Brain microvascular endothelial cell (primary cell): ENCODE measurements at regions not wholly inside any gene's neighbourhood (a gene's known extent, or its start where the extent isn't known, plus 50 kb on each side); places are given as distances from the start of the nearest gene placed in this dataset.

Experiments used
- DNase-seq: peaks from one replicate; pipeline ENCODE4 v3.0.0-alpha.2; 2020
- H3K27ac ChIP-seq: fragments of 250-450 bp; sonication (Bioruptor Pico); 2 replicates; pipeline ENCODE4 v1.5.1; 2020; ENCODE audit warnings: mild to moderate bottlenecking, moderate library complexity
- H3K27me3 ChIP-seq: fragments of 250-450 bp; sonication (Bioruptor Pico); replicated peaks from 2 replicates; pipeline ENCODE4 v1.5.1; 2020; ENCODE audit warnings: mild to moderate bottlenecking
- H3K36me3 ChIP-seq: fragments of 250-450 bp; sonication (Bioruptor Pico); replicated peaks from 2 replicates; pipeline ENCODE4 v1.5.1; 2020; ENCODE audit warnings: mild to moderate bottlenecking
- H3K4me3 ChIP-seq: 2 replicates; pipeline ENCODE4 v1.5.1; 2011; ENCODE audit warnings: low read depth, mild to moderate bottlenecking, control low read depth, low read length, moderate library complexity
- in situ Hi-C: cut with HindIII; loops from 2 replicates; pipeline ENCODE4 v1.10.0; 2017; ENCODE audit warnings: low sequenced_read_pairs, low pct_ligation_motif_present
- TF ChIP-seq, protein P1 (sequence below): IDR thresholded peaks from 2 replicates; pipeline ENCODE4 v1.5.1; 2011; ENCODE audit warnings: low read depth, mild to moderate bottlenecking, moderate library complexity, low read length, control low read depth, inconsistent platforms; ENCODE audit errors: missing control alignments

DNA sequence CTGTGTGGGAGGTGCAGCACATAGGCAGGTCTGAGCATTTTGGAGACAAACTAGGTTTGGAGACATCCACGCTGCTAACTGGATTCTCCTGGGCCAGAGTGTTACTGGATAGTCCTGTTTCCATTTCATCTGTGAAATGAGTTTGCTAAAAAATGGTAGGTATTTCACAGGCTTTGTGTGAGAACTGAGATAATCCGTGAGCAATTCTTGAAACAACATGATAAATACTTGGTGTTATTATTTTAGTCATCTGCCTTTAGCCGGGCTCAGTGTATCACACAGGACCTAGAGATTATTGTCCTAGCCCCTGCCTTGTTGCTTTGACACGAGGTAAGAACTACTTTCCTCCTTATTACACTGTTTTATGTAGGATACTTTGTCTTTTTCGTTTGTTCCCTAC lies 63.0 kb downstream of the PRR18 start:
- H3K27ac ChIP-seq, result no peak overlapping the region
- H3K4me3 ChIP-seq, result no peak overlapping the region
- H3K36me3 ChIP-seq, result no peaks in the 10 kb centered on the region
- in situ Hi-C loops, result no loop called here
- no peaks in the 10 kb centered on the region for H3K27me3 ChIP-seq
- TF ChIP-seq, protein P1, sequence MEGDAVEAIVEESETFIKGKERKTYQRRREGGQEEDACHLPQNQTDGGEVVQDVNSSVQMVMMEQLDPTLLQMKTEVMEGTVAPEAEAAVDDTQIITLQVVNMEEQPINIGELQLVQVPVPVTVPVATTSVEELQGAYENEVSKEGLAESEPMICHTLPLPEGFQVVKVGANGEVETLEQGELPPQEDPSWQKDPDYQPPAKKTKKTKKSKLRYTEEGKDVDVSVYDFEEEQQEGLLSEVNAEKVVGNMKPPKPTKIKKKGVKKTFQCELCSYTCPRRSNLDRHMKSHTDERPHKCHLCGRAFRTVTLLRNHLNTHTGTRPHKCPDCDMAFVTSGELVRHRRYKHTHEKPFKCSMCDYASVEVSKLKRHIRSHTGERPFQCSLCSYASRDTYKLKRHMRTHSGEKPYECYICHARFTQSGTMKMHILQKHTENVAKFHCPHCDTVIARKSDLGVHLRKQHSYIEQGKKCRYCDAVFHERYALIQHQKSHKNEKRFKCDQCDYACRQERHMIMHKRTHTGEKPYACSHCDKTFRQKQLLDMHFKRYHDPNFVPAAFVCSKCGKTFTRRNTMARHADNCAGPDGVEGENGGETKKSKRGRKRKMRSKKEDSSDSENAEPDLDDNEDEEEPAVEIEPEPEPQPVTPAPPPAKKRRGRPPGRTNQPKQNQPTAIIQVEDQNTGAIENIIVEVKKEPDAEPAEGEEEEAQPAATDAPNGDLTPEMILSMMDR, result no peak
- no peak for DNase-seq

DNA sequence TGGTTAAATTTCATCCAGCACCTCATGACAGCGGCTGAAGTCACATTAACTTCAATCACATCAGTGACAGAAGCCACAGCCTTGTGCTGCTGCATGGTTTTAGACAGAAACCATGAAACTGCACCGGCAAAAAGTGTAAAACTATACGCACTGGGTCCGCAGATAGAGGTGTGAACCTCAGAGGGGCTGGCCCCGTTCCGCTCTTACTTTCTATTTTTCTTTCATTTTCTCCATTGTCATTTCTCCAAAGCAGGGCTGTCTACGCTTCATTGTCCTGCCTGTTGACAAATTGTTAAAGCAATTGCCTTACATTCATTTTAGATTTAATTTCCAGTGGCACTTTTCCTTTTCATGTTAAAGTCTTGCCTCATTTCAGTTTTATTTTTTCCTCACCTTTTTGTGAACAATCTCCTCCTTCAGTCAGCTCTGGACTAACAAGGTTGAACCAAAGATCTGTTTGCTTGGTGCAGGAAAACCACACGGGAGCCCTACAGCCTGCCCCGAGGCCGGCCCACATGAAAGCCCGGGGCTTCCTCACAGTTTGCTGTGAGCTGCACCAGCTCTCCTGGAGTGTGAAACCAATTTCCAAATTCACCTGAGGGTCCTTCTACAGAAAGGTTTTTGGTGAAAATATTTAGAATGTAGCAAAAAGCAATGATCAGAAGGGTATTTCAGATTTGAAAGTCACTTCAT lies 63.7 kb downstream of the PRR18 start:
- H3K36me3 ChIP-seq, result no peaks in the 10 kb centered on the region
- TF ChIP-seq, protein P1, result no peak
- H3K4me3 ChIP-seq, result no peak overlapping the region
- no peak overlapping the region for H3K27ac ChIP-seq
- no peak for DNase-seq
- no peaks in the 10 kb centered on the region for H3K27me3 ChIP-seq
- in situ Hi-C loops, result no loop called here

DNA sequence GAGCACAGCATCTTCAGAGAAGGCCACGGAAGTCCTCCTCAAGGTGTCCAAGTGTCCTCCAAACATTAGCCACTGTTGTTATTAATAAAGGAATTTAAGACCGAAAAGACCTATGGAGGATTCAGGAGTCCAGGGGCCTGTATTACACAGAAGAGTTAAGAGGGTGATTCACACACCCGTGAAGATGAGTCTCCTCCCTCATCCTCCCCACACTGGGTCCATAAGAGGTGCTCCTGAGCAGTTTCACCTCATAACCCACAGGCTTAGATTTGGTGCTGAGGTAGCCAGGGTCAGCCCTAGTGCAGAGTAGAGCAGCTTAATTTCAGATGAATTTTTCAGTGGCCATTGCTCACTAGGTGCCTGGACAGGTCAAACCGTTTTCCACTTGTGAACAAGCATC lies 65.3 kb downstream of the PRR18 start:
- DNase-seq, result no peak
- Histone ChIP-seq H3K27ac (no peak overlapping the region), H3K36me3 (no peaks in the 10 kb centered on the region), H3K27me3 (no peaks in the 10 kb centered on the region), H3K4me3 (no peak overlapping the region)
- TF ChIP-seq, protein P1, result no peak
- in situ Hi-C loops, result no loop called here

DNA sequence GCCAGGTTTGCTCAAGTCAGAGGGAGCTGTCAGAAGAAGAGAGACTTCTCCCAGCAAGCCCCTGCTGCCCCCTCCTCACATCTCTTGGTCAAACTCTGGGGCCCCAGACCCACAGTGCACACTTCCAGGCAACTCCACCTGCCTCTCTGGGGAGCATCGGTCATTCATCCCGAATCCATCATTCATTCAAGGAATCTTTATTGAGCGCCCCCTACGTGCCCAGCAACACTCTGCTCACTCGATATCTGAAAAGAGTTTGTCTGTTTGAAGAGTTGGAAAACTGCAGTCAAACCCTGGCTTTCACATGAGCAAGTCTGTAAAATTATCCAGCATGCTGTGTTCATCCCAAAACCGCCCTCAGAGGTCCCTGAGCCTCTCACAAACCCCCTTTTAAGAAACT lies 66.2 kb downstream of the PRR18 start:
- no peak for DNase-seq
- no peaks in the 10 kb centered on the region for H3K36me3 ChIP-seq
- in situ Hi-C loops, result no loop called here
- TF ChIP-seq, protein P1, result no peak
- H3K4me3 ChIP-seq, result no peak overlapping the region
- H3K27me3 ChIP-seq, result no peaks in the 10 kb centered on the region
- no peak overlapping the region for H3K27ac ChIP-seq

DNA sequence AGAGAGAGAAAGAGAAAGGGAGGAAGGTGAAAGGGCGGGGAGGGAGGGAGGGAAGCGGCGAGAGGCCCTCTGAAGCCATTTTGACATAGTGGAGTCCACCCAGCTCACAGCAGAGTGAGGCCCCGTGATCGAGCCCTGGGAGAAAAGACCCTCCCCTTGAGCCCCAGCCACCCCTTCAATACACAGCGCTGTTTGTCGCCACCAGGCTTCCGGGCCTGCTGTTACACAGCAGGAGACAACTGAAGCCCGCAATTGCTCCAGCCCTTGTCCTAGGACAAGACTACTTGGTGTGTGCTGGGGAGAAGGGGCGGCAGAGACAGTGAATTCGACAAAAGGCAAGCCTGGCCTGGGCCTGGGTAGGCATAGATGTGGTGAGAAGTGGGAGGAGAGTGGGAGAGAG lies 67.3 kb downstream of the PRR18 start:
- H3K4me3 ChIP-seq, result no peak overlapping the region
- H3K27ac ChIP-seq, result no peak overlapping the region
- H3K27me3 ChIP-seq, result no peaks in the 10 kb centered on the region
- no peaks in the 10 kb centered on the region for H3K36me3 ChIP-seq
- TF ChIP-seq, protein P1, result no peak
- DNase-seq, result no peak
- in situ Hi-C loops, result no loop called here

DNA sequence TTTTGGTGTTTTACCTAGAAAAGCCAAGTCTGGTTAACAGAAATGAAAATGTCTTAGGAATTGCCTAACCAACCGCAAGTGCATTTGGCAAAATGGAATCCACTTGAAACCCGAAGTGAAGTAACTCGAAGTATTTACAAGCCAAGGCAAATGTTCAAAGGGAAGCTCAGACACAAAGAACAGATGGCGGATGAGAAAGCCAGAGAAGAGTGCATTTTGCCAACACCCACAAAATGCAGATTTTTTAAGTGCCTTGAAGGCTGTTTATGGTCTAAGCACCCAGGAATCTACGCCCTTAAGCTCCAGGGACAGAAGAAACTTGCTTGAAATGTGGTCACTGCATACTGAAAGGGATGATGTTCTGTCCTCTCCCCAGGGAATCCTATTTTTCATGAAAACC lies 70.0 kb upstream of the TBXT start:
- DNase-seq, result no peak
- Histone ChIP-seq H3K27ac (no peak overlapping the region), H3K4me3 (no peak overlapping the region), H3K27me3 (no peaks in the 10 kb centered on the region), H3K36me3 (no peaks in the 10 kb centered on the region)
- TF ChIP-seq, protein P1, result no peak
- in situ Hi-C loops, result no loop called here
